DOHH2 (cell line): ENCODE measurements at regions not wholly inside any gene's neighbourhood (a gene's known extent, or its start where the extent isn't known, plus 50 kb on each side); places are given as distances from the start of the nearest gene placed in this dataset.
"Not testable (repeated sequence)": the region's sequence is repeated elsewhere in the genome, so short reads cannot be mapped to it uniquely, and the experiment has no call there.

Experiments
- H3F3A ChIP-seq: fragments of 200-600 bp; sonication (generic), shearing (Covaris generic); 2 replicates; pipeline ENCODE4 v1.6.0; 2016; ENCODE audit warnings: antibody characterized with exemption, mild to moderate bottlenecking; ENCODE audit not compliant: control insufficient read depth, insufficient read depth
- H3K27ac ChIP-seq: fragments of 200-600 bp; sonication (generic); 2 replicates; pipeline ENCODE4 v1.5.1; 2014; ENCODE audit warnings: low read depth, mild to moderate bottlenecking, low read length, moderate library complexity
- H3K27me3 ChIP-seq: fragments of 200-600 bp; sonication (generic); 2 replicates; pipeline ENCODE4 v1.6.1; 2014; ENCODE audit warnings: mild to moderate bottlenecking, low read length, mixed read lengths; ENCODE audit not compliant: control insufficient read depth
- H3K36me3 ChIP-seq: fragments of 200-600 bp; sonication (generic); 2 replicates; pipeline ENCODE4 v1.6.1; 2014; ENCODE audit warnings: mild to moderate bottlenecking, low read length, moderate library complexity, mixed read lengths; ENCODE audit not compliant: control insufficient read depth
- H3K4me1 ChIP-seq: fragments of 200-600 bp; sonication (generic); 2 replicates; pipeline ENCODE4 v1.6.1; 2014; ENCODE audit warnings: mild to moderate bottlenecking, low read length, mixed read lengths; ENCODE audit not compliant: control insufficient read depth
- H3K4me2 ChIP-seq: fragments of 200-600 bp; sonication (generic); 2 replicates; pipeline ENCODE4 v1.6.0; 2014; ENCODE audit warnings: mild to moderate bottlenecking, low read length, moderate library complexity
- H3K4me3 ChIP-seq: fragments of 200-600 bp; sonication (generic); 2 replicates; pipeline ENCODE4 v1.5.1; 2014; ENCODE audit warnings: mild to moderate bottlenecking, low read length, mixed read lengths
- H3K79me2 ChIP-seq: fragments of 200-600 bp; sonication (generic); 2 replicates; pipeline ENCODE4 v1.6.1; 2014; ENCODE audit warnings: mild to moderate bottlenecking, low read length, mixed read lengths; ENCODE audit not compliant: control insufficient read depth
- H3K9me2 ChIP-seq: fragments of 200-600 bp; sonication (generic); replicated peaks from 2 replicates; pipeline ENCODE4 v1.6.1; 2014; ENCODE audit warnings: mild to moderate bottlenecking, low read length, mixed read lengths; ENCODE audit not compliant: control insufficient read depth
- H3K9me3 ChIP-seq: fragments of 200-600 bp; sonication (generic); 2 replicates; pipeline ENCODE4 v1.6.1; 2014; ENCODE audit warnings: antibody characterized with exemption, low read length, mixed read lengths; ENCODE audit not compliant: control insufficient read depth, insufficient read depth
- H4K20me1 ChIP-seq: fragments of 200-600 bp; sonication (generic); 2 replicates; pipeline ENCODE4 v1.6.0; 2014; ENCODE audit warnings: low read depth, mild to moderate bottlenecking, antibody characterized with exemption, low read length, moderate library complexity; ENCODE audit not compliant: control insufficient read depth, insufficient read depth
- CTCF ChIP-seq: fragments of 200-600 bp; sonication (generic); IDR thresholded peaks from one replicate; pipeline ENCODE4 v1.5.1; 2014; ENCODE audit warnings: antibody characterized with exemption, mild to moderate bottlenecking, low read depth, low read length; ENCODE audit not compliant: poor library complexity, severe bottlenecking
- EZH2phosphoT487 ChIP-seq: fragments of 200-600 bp; sonication (generic); IDR thresholded peaks from 2 replicates; pipeline ENCODE4 v1.6.1; 2017; ENCODE audit warnings: borderline replicate concordance, mild to moderate bottlenecking, antibody characterized with exemption, low read length, moderate library complexity, mixed read lengths

GRCh38 chr1:187691439-187691838, 862.7 kb downstream of the PLA2G4A start:
- Histone ChIP-seq H3K79me2 (no peaks in the 10 kb centered on the region), H3K4me2 (no peak overlapping the region), H3K27ac (no peak overlapping the region), H3K27me3 (no peaks in the 10 kb centered on the region), H3F3A (no peaks in the 10 kb centered on the region), H3K9me3 (no peaks in the 10 kb centered on the region), H3K9me2 (no peaks in the 10 kb centered on the region), H4K20me1 (no peaks in the 10 kb centered on the region), H3K4me3 (no peak overlapping the region), H3K4me1 (no peaks in the 10 kb centered on the region), H3K36me3 (no peaks in the 10 kb centered on the region)
- TF ChIP-seq CTCF (no peak), EZH2phosphoT487 (no peak)

GRCh38 chr1:187692799-187693198, 864.0 kb downstream of the PLA2G4A start:
- Histone ChIP-seq H3K27ac (no peak overlapping the region), H4K20me1 (no peaks in the 10 kb centered on the region), H3K4me2 (no peak overlapping the region), H3K9me2 (no peaks in the 10 kb centered on the region), H3K9me3 (no peaks in the 10 kb centered on the region), H3K4me3 (no peak overlapping the region), H3K4me1 (no peaks in the 10 kb centered on the region), H3F3A (no peaks in the 10 kb centered on the region), H3K36me3 (no peaks in the 10 kb centered on the region), H3K79me2 (no peaks in the 10 kb centered on the region), H3K27me3 (no peaks in the 10 kb centered on the region)
- TF ChIP-seq CTCF: no peak
- no peak for TF ChIP-seq EZH2phosphoT487

- TF ChIP-seq CTCF (no peak), EZH2phosphoT487 (no peak)
- Histone ChIP-seq H3K36me3 (no peaks in the 10 kb centered on the region), H3F3A (no peaks in the 10 kb centered on the region), H3K4me2 (no peak overlapping the region), H3K4me3 (no peak overlapping the region), H3K27me3 (no peaks in the 10 kb centered on the region), H3K79me2 (no peaks in the 10 kb centered on the region), H3K4me1 (no peaks in the 10 kb centered on the region), H3K9me2 (no peaks in the 10 kb centered on the region), H3K9me3 (no peaks in the 10 kb centered on the region), H4K20me1 (no peaks in the 10 kb centered on the region), H3K27ac (no peak overlapping the region)
Measured at GRCh38 chr1:187696073-187696472, 867.3 kb downstream of the PLA2G4A start.

- H3K27me3 ChIP-seq, H3K4me3 ChIP-seq, H3K27ac ChIP-seq, H3K79me2 ChIP-seq, H3K4me1 ChIP-seq, H3K9me2 ChIP-seq, H3K36me3 ChIP-seq, H3K9me3 ChIP-seq, H3K4me2 ChIP-seq, H3F3A ChIP-seq, H4K20me1 ChIP-seq: not testable (repeated sequence)
Measured at GRCh38 chr1:187703138-187704130, 874.7 kb downstream of the PLA2G4A start.
